ENCODE measurements at regions not wholly inside any gene's neighbourhood (a gene's known extent, or its start where the extent isn't known, plus 50 kb on each side); places are given as distances from the start of the nearest gene placed in this dataset.

DNA sequence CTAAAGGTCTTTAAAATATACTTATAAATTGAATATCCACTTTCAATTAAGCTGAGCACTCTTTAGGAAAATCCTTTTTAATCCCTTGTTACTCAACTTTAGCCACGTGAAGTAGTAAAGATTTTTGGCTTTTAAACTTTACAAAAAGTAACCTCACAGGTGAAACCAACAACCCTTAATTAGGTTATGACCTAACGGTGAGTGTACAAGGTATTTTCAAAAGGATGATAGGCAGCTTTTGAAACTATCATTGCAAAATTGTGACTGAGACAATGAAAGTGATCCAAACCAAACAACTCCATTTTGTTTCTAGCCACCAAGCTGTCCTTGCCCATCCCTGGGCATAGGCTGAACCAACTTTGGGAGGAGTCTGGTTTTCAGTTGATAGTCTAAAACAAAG is 940.2 kb downstream of the OTOL1 start:
- H3K36me3 ChIP-seq (ENCODE audit: control insufficient read depth in 2 of 2, insufficient read depth in 1 of 2, low read length in 2 of 2): no peaks in the 10 kb centered on the region
- no peaks in the 10 kb centered on the region for H3K4me1 ChIP-seq (ENCODE audit: control insufficient read depth, insufficient read depth, low read length)
- no peak overlapping the region for H3K4me3 ChIP-seq (ENCODE audit: low read depth, low read length)
- no peak overlapping the region for H3K27ac ChIP-seq (ENCODE audit: extremely low read depth, low read depth, low read length)
- ChIA-PET POLR2A (no interaction called here), CTCF (no interaction called here)
- H3K9me3 ChIP-seq (ENCODE audit: control insufficient read depth, insufficient read depth, low read depth, low read length): no peaks in the 10 kb centered on the region
- TF ChIP-seq ZNF792 (tag by site-specific recombination; IDR thresholded peaks at IDR 0.05) (no peak), ZNF701 (tag by site-specific recombination; IDR thresholded peaks at IDR 0.05) (no peak), ATF2 (tag by site-specific recombination; IDR thresholded peaks at IDR 0.05; ENCODE audit: low read depth) (no peak), ZNF473 (tag by site-specific recombination; IDR thresholded peaks at IDR 0.05) (no peak)

DNA sequence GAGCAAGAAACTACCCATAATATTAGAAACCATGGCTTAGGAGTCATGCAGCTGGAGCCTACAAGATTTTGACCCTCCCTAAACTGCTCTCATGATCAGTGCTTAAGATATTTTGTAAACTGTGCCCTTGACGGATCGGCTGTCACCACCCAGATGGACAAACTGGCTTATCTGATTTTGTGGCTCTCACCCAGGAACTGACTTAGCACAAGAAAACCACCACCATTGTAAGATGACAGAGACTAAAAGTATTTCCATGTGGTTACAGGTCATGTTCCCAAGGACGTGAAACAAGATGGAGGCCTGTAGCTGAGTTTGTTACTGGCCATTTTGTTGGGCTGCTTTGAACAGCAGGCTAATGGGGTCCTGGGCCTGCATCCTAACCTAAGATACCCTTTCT is 940.9 kb downstream of the OTOL1 start:
- POLR2A ChIA-PET: no interaction called here
- Histone ChIP-seq H3K4me3 (ENCODE audit: low read depth, low read length) (no peak overlapping the region), H3K9me3 (ENCODE audit: control insufficient read depth, insufficient read depth, low read depth, low read length) (no peaks in the 10 kb centered on the region), H3K27ac (ENCODE audit: extremely low read depth, low read depth, low read length) (no peak overlapping the region), H3K4me1 (ENCODE audit: control insufficient read depth, insufficient read depth, low read length) (no peaks in the 10 kb centered on the region), H3K36me3 (ENCODE audit: control insufficient read depth in 2 of 2, insufficient read depth in 1 of 2, low read length in 2 of 2) (no peaks in the 10 kb centered on the region)
- CTCF ChIA-PET: no interaction called here
- no peak for TF ChIP-seq ZNF791 (tag by site-specific recombination; IDR thresholded peaks at IDR 0.05)
- TF ChIP-seq ZNF621 (tag by site-specific recombination; IDR thresholded peaks at IDR 0.05): no peak
- TF ChIP-seq GLI2 (tag by site-specific recombination; IDR thresholded peaks at IDR 0.05; ENCODE audit: borderline replicate concordance, low read depth): no peak
- no peak for TF ChIP-seq ZNF366 (tag by site-specific recombination; conservative IDR thresholded peaks at IDR 0.05)
- no peak for TF ChIP-seq ZNF324 (tag by site-specific recombination; IDR thresholded peaks at IDR 0.05)
- no peak for TF ChIP-seq KLF10 (tag by site-specific recombination; IDR thresholded peaks at IDR 0.05)
- TF ChIP-seq ATF2 (tag by site-specific recombination; IDR thresholded peaks at IDR 0.05; ENCODE audit: low read depth): no peak

DNA sequence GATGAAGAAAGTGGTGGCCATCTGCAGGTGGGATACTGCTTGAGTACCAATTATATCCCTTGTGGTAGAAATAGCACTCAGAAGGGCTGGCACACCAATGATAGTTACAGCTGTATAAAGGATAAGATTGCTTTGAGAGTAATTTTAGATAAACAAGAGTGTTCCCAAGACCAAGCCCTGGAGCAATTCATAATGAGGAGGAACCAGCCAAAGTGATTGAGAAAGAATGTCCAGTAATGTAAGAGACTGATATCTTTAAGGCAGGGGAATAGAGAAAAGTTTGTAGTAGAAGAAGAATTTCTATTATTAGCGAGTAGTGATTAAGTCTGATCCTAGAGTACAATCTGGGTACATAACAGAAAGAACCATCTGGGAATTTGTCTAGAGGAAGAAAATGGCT is 945.1 kb downstream of the OTOL1 start:
- POLR2A ChIA-PET: no interaction called here
- Histone ChIP-seq H3K27ac (ENCODE audit: extremely low read depth, low read depth, low read length) (no peak overlapping the region), H3K9me3 (ENCODE audit: control insufficient read depth, insufficient read depth, low read depth, low read length) (no peaks in the 10 kb centered on the region), H3K36me3 (ENCODE audit: control insufficient read depth in 2 of 2, insufficient read depth in 1 of 2, low read length in 2 of 2) (no peaks in the 10 kb centered on the region), H3K4me1 (ENCODE audit: control insufficient read depth, insufficient read depth, low read length) (no peaks in the 10 kb centered on the region), H3K4me3 (ENCODE audit: low read depth, low read length) (no peak overlapping the region)
- CTCF ChIA-PET: no interaction called here
- TF ChIP-seq SETDB1 (IDR thresholded peaks at IDR 0.05; ENCODE audit: insufficient read length, low read length) (no peak), ZNF701 (tag by site-specific recombination; IDR thresholded peaks at IDR 0.05) (no peak), IKZF3 (tag by site-specific recombination; IDR thresholded peaks at IDR 0.05) (no peak), ZNF16 (tag by site-specific recombination; IDR thresholded peaks at IDR 0.05; ENCODE audit: low read depth) (no peak), ZNF416 (tag by site-specific recombination; IDR thresholded peaks at IDR 0.05) (no peak), SP3 (tag by site-specific recombination; IDR thresholded peaks at IDR 0.05) (no peak), ZNF354C (tag by site-specific recombination; IDR thresholded peaks at IDR 0.05; ENCODE audit: borderline replicate concordance, low read depth) (no peak), ZNF623 (tag by site-specific recombination; IDR thresholded peaks at IDR 0.05) (no peak), ZNF341 (tag by site-specific recombination; IDR thresholded peaks at IDR 0.05; ENCODE audit: low read depth) (no peak), ZNF157 (tag by site-specific recombination; IDR thresholded peaks at IDR 0.05) (no peak), KLF10 (tag by site-specific recombination; IDR thresholded peaks at IDR 0.05) (no peak), SP2 (tag by site-specific recombination; IDR thresholded peaks at IDR 0.05) (no peak), RBAK (tag by site-specific recombination; IDR thresholded peaks at IDR 0.05) (no peak)
- TF ChIP-seq, protein P1, sequence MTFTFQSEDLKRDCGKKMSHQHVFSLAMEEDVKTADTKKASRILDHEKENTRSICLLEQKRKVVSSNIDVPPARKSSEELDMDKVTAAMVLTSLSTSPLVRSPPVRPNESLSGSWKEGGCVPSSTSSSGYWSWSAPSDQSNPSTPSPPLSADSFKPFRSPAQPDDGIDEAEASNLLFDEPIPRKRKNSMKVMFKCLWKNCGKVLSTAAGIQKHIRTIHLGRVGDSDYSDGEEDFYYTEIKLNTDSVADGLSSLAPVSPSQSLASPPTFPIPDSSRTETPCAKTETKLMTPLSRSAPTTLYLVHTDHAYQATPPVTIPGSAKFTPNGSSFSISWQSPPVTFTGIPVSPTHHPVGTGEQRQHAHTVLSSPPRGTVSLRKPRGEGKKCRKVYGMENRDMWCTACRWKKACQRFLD (tag by site-specific recombination; IDR thresholded peaks at IDR 0.05): no peak
